Mucosa of descending colon (tissue), 3 donors: ENCODE measurements at regions not wholly inside any gene's neighbourhood (a gene's known extent, or its start where the extent isn't known, plus 50 kb on each side); places are given as distances from the start of the nearest gene placed in this dataset.

Experiments used
- ATAC-seq: fragments of 200-7000 bp; cut with Tn5 transposase; one replicate; pipeline ENCODE4 v1.9.1; 2020; ENCODE audit warnings: mild to moderate bottlenecking, moderate library complexity
- DNase-seq, 3 donors: peaks; one replicate each; pipeline ENCODE4 v3.0.0-alpha.2; 2020
- H3K36me3 ChIP-seq: fragments of 200-600 bp; one replicate; pipeline ENCODE4 v1.8.0; 2021; ENCODE audit warnings: low read depth, mild to moderate bottlenecking
- H3K4me1 ChIP-seq: fragments of 200-600 bp; one replicate; pipeline ENCODE4 v1.8.0; 2021; ENCODE audit warnings: low read depth, mild to moderate bottlenecking
- H3K4me3 ChIP-seq: fragments of 200-600 bp; one replicate; pipeline ENCODE4 v1.8.0; 2021; ENCODE audit warnings: mild to moderate bottlenecking
- H3K9me3 ChIP-seq: fragments of 200-600 bp; one replicate; pipeline ENCODE4 v1.8.0; 2021; ENCODE audit warnings: mild to moderate bottlenecking
- CTCF ChIP-seq: fragments of 200-600 bp; IDR thresholded peaks from one replicate; pipeline ENCODE4 v1.8.0; 2022; ENCODE audit warnings: antibody characterized with exemption, mild to moderate bottlenecking
- intact Hi-C, 2 donors: fragments of 100-400 bp; cut with DNase I in 1 of 2; cut with micrococcal nuclease in 1 of 2; formaldehyde crosslinking; loops; one replicate each; pipeline versions ENCODE4 v1.11.0 to v1.11.1; 2022; cut with DNase I, micrococcal nuclease
- donor health status: DM: no; HTN: no; CAD: no; lungs with moderate emphysema.
- donor health status: DM: no; HTN: no; CAD: no.
- donor health status: DM: no; HTN: yes; CAD: no.

DNA sequence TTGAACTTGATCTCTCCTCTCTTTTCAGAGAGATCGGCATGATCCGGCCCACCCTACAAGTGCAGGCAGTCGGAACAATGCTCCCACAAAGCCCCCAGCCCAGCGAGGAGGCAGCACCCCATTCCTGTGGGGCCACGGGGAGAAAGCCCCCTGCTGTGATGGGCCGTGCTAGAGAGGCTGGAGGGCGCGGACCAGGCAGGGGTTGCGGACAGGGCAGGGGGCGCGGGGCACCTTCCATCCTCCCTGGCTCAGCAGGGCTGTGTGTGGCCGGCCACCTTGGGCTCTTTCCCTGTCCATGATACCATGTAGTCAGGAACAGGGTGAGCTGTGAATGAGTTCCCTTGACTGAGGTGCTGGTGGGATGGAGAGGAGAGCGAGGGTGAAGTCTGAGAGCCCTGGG lies 379.8 kb downstream of the BRD1 start:
- H3K36me3 ChIP-seq: no peaks in the 10 kb centered on the region
- no peaks in the 10 kb centered on the region for H3K9me3 ChIP-seq
- no peak for DNase-seq
- intact Hi-C loops: no loop called here
- no peak overlapping the region for H3K4me3 ChIP-seq
- TF ChIP-seq CTCF: no peak
- no peaks in the 10 kb centered on the region for H3K4me1 ChIP-seq
- ATAC-seq: no peak

DNA sequence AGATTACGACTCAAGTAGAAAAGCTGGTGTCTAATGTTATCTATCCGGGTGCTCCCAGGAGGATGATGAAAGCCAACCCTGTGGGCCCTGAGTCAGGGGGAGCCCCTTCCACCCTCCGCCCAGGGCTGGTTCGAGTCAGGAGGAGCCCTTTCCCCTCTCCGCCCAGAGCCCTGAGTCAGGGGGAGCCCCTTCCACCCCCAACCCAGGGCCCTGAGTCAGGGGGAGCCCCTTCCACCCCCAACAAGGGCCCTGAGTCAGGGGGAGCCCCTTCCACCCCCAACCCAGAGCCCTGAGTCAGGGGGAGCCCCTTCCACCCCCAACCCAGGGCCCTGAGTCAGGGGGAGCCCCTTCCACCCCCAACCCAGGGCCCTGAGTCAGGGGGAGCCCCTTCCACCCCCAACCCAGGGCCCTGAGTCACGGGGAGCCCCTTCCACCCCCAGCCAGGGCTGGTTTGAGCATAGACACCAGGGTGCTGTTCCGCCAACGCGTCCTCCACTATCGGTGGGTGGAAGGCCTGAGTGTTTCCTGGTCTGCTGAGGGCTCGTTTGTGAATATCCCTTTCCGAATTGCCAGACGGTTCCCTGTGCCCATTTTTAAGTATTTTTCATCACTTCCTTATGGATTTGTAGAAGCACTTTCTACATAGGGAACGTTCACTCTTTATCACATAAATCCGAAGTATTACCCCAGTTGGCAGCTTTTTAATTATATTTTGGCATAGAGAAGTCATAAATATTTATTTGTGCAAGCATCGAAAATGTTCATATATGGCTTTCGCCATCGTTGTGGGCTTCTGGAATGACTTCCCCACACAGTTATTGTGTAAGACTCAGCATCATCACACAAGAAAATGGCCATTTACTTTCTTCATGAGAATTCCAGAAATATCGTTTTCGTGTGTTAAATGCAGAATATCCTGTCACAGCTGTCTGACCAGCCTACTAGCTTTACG lies 380.6 kb downstream of the BRD1 start:
- no peak for TF ChIP-seq CTCF
- Histone ChIP-seq H3K36me3 (no peaks in the 10 kb centered on the region), H3K4me3 (no peak overlapping the region), H3K4me1 (no peaks in the 10 kb centered on the region), H3K9me3 (no peaks in the 10 kb centered on the region)
- ATAC-seq (no peak), DNase-seq (no peak)
- intact Hi-C loops: no loop called here

DNA sequence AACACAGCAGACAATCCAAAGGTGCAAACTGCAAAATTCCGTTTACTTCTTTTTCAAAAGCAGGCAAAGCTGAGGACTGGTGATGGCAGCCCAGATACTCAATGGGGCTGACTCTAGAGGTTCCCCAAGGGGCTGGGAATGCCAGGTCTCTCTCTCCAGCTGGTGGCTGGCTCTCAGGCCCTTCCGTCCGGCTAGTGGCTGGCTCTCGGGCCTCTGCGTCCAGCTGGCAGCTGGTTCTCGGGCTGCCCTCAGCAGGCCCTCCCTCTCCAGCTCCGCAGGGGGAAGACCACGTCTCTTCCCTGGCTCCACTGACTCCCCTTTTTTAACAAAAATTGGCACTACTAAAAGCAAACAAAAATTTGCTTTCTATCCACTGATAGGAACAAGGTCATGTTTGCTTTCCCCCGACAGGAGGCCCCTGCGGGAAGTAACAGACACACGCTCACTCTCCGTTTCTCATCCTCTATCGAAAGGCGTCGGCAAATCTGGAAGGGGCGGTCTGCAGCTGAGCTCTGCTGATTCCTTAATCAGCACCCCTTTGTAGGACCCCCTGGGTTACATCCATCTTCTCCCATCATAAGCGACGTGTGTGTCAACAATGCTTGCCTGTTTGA lies 381.4 kb downstream of the BRD1 start:
- Histone ChIP-seq H3K9me3 (no peaks in the 10 kb centered on the region), H3K4me1 (no peaks in the 10 kb centered on the region), H3K36me3 (no peaks in the 10 kb centered on the region), H3K4me3 (no peak overlapping the region)
- TF ChIP-seq CTCF: no peak
- DNase-seq (no peak), ATAC-seq (no peak)
- intact Hi-C loops: no loop called here

GRCh38 chr22:49444781-49445180 lies 382.9 kb downstream of the BRD1 start:
- DNase-seq (no peak), ATAC-seq (no peak)
- intact Hi-C loops: no loop called here
- Histone ChIP-seq H3K36me3 (no peaks in the 10 kb centered on the region), H3K4me1 (no peaks in the 10 kb centered on the region), H3K4me3 (no peak overlapping the region), H3K9me3 (no peaks in the 10 kb centered on the region)
- TF ChIP-seq CTCF: no peak

- H3K4me1 ChIP-seq: no peaks in the 10 kb centered on the region
- no peaks in the 10 kb centered on the region for H3K9me3 ChIP-seq
- ATAC-seq: no peak
- no peak for TF ChIP-seq CTCF
- H3K4me3 ChIP-seq: no peak overlapping the region
- intact Hi-C loops: no loop called here
- no peaks in the 10 kb centered on the region for H3K36me3 ChIP-seq
- DNase-seq: no peak
These were observed 386.7 kb downstream of the BRD1 start for GRCh38 chr22:49440931-49441330.
